Peyer's patch (tissue), 4 donors: ENCODE measurements at regions not wholly inside any gene's neighbourhood (a gene's known extent, or its start where the extent isn't known, plus 50 kb on each side); places are given as distances from the start of the nearest gene placed in this dataset.

ENCODE experiments used
- CTCF ChIP-seq, 6 experiments: fragments of 450-650 bp in 4 of 6; fragments of 200-600 bp in 2 of 6; sonication (generic) in 1 of 6; IDR thresholded peaks; one replicate each; pipeline ENCODE4 v1.5.1; 2017 to 2019; ENCODE audit warnings: antibody characterized with exemption in 6 of 6, mild to moderate bottlenecking in 3 of 6, moderate library complexity in 1 of 6
- POLR2A ChIP-seq, 2 donors: fragments of 450-650 bp; IDR thresholded peaks; one replicate each; pipeline ENCODE4 v1.5.1; 2017; ENCODE audit warnings: antibody characterized with exemption in 2 of 2, mild to moderate bottlenecking in 2 of 2, moderate library complexity in 2 of 2

DNA sequence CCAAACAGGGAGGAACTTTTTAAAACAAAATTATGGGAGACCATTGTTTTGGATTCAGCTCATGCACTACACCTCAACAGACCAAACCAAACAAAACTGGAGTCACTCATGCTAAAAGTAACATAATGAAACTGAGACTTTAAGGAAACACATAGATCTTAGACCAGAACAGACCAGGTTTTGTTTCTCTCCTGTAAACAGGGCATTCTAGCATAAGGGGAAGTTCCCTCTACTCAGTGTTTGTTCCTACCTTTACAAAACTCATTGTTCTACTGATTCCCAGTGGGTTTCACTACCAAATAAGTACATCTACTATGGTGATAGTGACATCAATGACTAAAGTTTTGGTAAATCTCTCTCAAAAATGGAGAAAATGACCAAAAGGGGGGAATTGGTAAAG lies 1103.6 kb upstream of the EDIL3 start:
- TF ChIP-seq CTCF (IDR thresholded peaks at IDR 0.05) (no peak), POLR2A (IDR thresholded peaks at IDR 0.05) (no peak)
